RCC 7860 (cell line): ENCODE measurements at regions not wholly inside any gene's neighbourhood (a gene's known extent, or its start where the extent isn't known, plus 50 kb on each side); places are given as distances from the start of the nearest gene placed in this dataset.

Experiments
- DNase-seq: peaks from one replicate; pipeline ENCODE4 v3.0.0-alpha.2; 2015; ENCODE audit warnings: low spot score
- FAIRE-seq: peaks from 2 replicates; lab custom pipeline; 2012; peaks lifted over from hg19 to GRCh38; lab: Jason Lieb, UNC

- DNase-seq (no peak), FAIRE-seq (no peak)
These were observed 109.2 kb upstream of the UBL3 start for GRCh38 chr13:29959603-29960002.

DNA sequence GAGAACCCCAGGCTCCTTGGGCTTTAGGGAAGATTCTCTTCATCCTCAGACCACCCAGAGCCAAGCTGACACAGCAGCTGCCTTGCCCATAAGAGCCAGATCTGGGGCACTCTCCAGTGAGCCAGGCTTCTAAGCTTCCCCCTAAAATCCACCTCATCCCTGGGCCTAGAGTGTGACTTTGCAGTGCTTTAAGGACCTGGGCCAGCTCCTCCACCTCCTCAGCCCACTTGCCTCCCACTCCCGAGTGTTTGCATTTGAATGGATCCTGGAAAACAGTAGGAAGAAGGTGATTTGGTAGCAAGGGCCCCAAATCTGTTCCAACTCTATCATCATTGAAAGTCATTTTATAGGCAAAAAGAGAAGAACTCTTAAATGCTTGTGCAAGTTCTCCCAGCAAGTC, 108.7 kb upstream of the UBL3 start:
- DNase-seq (no peak), FAIRE-seq (no peak)

- no peak for FAIRE-seq
- no peak for DNase-seq
These were observed 108.1 kb upstream of the UBL3 start for GRCh38 chr13:29958476-29958875.

- DNase-seq (no peak), FAIRE-seq (no peak)
These were observed 106.9 kb upstream of the UBL3 start for GRCh38 chr13:29957320-29957719.

DNA sequence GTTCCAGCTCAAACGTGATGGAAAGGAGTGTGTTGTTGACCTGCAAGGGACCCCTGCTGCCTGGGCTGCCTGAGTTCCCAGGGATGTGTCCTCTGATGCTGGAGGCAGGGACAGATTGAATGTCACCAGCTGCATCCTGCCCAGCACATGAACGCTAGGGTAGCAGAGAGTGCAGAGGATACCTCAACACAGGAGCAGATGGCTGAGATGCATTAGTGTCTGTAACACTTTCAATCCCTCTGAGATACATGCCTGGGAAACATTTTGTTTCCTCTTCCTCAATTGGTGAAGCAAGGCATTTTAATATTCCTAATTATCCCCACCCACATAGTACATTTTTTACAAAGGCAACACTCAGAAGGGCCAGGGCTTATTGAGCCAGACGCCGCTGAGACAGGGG, 106.4 kb upstream of the UBL3 start:
- DNase-seq, result no peak
- no peak for FAIRE-seq

DNA sequence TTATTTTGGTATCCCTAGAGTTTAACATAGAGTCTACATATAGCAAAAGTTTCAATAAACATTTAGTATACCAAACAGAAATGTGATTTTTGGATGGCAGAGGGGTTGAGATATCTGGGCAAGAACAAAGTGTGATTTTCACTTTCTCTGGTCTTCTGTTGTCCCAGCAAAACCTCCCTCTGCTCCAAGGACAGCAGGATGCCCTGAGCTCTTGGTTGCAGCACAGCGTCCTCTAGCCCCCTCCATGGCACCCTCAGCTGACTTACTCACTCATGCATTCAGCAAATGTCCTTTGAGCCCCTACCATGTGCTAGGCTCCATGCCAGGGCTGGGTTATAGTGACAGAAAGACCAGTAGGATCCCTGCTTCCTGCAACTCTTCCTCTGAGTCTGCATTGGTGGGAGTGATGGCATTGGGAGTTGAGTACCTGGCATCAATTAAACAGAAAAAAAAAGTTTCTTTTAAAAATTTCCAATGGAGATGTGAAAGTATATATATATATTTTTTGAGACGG, 104.8 kb upstream of the UBL3 start:
- FAIRE-seq, result no peak

GRCh38 chr13:29954082-29955028, 103.9 kb upstream of the UBL3 start:
- DNase-seq, result no peak
- no peak for FAIRE-seq

More for the DNA sequence above, 104.8 kb upstream of the UBL3 start:
- DNase-seq, result no peak

GRCh38 chr13:29953542-29953941, 103.1 kb upstream of the UBL3 start:
- FAIRE-seq (no peak), DNase-seq (no peak)

GRCh38 chr13:29952245-29952644, 101.8 kb upstream of the UBL3 start:
- no peak for DNase-seq
- FAIRE-seq, result no peak

DNA sequence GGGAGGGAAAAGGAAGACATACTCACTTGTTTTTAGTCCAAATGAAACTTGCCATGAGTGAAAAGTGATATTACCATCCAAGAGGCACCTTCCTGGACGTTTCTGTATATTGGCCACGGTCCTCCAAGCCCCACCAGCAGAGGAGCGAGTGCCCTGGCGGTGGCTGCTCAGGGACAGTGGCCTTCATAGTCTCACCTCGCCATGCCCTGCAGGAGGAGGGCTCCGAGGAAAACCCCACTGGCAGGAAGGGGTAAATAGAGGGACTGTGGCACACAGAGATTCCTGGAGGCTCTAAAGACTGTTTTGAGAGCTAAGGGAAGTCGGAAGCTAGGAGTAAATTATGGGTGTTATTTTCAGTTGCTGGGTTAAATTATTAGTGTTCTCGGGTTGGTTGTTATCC, 98.4 kb upstream of the UBL3 start:
- FAIRE-seq (no peak), DNase-seq (no peak)

GRCh38 chr13:29948244-29948643, 97.8 kb upstream of the UBL3 start:
- no peak for DNase-seq
- FAIRE-seq, result no peak

DNA sequence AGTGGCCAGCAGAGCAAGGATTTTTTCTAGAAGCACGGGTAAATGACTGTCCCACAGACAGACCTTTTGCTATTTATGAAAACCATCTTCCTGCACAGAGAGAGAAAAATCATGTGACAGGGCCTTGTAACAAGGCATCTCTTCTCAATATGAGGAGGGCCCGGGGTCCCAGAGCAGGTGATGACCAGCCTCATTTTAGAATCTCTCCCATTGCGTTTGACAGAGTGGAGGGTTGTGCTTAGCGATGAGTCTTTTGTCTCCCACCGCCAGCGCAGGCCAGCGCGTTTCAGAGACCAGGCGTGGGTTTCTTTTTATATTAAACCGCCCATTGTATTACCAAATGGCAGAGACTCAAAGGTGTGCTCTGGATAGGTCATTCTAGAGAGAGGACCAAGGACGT, 97.4 kb upstream of the UBL3 start:
- FAIRE-seq (no peak), DNase-seq (no peak)

- DNase-seq (no peak), FAIRE-seq (no peak)
These were observed 95.7 kb upstream of the UBL3 start for GRCh38 chr13:29946093-29946492.

DNA sequence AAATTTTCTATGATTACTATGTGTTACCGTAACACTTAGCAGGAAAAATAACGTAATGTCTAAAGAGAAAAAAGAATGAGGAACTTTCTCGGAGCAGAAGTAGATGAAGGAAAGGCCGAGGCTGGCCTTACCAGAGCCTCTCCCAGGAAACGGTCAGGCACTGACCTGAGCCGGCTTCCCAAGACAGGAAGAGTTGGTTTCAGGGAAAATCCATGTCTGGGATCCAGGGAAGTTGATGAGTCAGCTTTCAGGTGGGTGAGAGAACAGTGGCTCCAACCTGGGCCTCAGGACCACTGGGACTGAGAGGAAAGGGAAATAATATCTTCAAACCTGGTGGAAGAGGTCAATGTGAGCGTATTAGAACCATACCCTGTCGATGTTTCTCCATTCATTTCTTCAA, 93.3 kb upstream of the UBL3 start:
- FAIRE-seq, result no peak
- no peak for DNase-seq

DNA sequence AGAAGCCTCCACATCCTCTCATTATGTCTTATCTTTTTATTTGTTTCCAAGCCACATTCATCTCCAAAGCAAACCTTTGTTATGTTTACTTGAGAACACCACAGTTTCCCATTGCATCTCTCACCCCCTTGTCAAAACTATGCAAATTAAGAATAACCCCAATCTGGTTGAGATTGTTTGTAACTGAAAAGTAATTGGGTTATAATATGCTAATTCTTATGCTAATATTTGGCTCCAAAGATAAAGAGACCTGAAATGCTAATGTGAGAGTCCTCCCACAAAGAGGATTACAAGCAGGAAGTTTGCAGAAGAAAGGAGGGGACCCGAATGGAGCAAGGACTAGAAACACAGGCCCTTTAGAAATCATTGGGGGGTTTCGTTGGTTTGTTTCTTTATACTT, 92.9 kb upstream of the UBL3 start:
- no peak for DNase-seq
- FAIRE-seq, result no peak

DNA sequence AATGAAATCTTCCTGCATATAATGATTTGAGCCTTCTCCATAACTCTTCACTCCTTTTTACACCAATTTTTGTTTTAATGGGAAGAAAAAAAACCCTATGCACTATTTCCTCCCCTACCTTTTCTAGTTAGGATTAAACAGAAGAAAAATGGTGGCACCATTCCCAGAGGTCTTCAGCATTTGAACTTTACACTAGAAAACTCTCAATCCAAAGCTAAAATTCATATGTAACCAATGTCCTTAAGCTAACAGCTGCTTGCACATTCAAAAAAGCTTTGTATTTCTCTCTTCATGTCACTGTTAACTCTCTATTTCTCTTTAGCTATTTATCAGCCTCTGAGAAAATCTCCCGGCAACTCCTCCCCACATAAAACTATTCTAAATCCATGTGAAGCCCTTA, 90.3 kb upstream of the UBL3 start:
- no peak for FAIRE-seq
- no peak for DNase-seq

DNA sequence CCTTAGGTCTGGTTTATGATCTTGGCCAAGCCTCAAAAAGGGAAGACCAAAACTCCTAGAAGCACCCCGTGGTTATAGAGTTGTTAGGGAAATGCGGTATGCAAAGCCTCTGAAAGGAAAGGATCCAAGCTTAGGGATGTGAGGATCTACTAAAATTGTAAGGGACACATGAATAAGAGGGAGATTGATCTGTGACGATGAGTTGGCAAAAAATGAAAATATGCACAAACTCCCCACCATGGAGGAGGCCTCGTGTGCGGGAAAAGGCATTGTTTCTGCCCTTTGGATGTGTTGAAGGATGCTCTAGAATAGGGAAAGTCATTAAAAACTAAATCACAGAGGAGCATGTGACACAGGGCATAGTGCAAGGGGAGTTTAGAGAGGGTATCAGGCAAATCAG, 88.7 kb upstream of the UBL3 start:
- FAIRE-seq, result no peak
- DNase-seq, result no peak

DNA sequence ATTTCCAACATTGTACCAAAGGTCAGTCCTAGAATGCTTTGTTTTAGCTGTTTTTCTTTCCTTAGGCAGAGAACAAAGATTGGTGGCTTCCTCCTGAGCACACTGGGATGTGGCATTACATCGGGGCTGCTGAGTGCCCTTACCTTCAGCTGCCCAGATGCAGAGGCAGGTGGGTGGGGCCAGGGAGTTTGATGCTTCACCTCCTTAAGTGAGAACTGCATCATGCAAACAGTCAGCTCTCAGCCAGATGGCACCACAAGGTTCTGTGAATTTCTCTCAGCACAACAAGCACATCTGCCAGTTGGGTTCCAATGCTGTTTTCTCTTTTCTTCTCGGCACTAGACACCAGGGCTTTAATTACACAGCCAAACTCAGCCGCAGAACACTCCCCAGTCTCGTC, 87.4 kb upstream of the UBL3 start:
- DNase-seq (no peak), FAIRE-seq (no peak)

DNA sequence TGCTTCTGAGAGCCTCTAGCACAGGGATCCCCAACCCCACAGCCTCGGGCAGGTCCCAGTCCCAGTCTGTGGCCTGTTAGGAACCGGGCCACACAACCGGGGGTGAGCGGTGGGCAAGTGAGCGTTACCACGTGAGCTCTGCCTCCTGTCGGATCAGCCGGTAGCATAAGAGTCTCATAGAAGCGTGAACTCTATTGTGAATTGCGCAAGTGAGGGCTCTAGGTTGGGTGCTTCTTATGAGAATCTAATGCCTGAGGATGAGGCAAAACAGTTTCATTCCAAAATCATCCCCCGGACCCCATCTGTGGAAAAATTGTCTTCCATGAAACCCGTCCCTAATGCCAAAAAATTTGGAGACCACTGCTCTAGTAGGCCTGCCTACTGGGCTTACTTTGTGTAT, 87.0 kb upstream of the UBL3 start:
- DNase-seq, result no peak
- FAIRE-seq, result no peak

DNA sequence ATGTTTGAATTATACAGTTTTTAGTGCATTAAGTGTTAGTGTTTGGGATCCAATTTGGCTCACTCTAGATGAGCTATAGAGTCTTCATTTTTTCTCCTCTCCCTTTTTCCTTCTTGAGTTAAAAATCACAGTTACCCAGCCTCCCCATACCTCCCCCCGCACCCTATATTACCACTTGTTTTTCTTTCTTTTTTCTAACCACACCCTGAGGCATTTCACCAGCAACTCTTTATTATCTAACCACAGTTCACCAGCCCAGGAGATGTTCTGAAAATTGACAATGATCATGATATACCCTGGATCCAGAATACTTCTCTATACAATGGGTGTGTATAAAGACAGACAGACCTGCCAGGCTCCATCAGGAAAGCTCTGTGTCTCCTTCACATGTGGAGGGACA, 86.5 kb upstream of the UBL3 start:
- DNase-seq (no peak), FAIRE-seq (no peak)

GRCh38 chr13:29936051-29936813, 85.8 kb upstream of the UBL3 start:
- FAIRE-seq (no peak), DNase-seq (no peak)
